ENCODE measurements at regions not wholly inside any gene's neighbourhood (a gene's known extent, or its start where the extent isn't known, plus 50 kb on each side); places are given as distances from the start of the nearest gene placed in this dataset.
"Not testable (repeated sequence)": the region's sequence is repeated elsewhere in the genome, so short reads cannot be mapped to it uniquely, and the experiment has no call there.

- Histone ChIP-seq H3K4me3 (ENCODE audit: low read length) (no peak overlapping the region), H3K9ac (ENCODE audit: low read length) (no peak overlapping the region), H3K4me1 (ENCODE audit: control insufficient read depth, insufficient read depth, low read length) (peaks cover 9% of the 10 kb centered on the region), H3K36me3 (ENCODE audit: control insufficient read depth, insufficient read depth, low read length) (no peaks in the 10 kb centered on the region), H3K9me3 (ENCODE audit: control insufficient read depth, low read length) (no peaks in the 10 kb centered on the region), H3K27me3 (ENCODE audit: control insufficient read depth, insufficient read depth, low read length) (no peaks in the 10 kb centered on the region)
Measured at GRCh38 chr9:108780942-108781734, 74.6 kb downstream of the ACTL7B start.

DNA sequence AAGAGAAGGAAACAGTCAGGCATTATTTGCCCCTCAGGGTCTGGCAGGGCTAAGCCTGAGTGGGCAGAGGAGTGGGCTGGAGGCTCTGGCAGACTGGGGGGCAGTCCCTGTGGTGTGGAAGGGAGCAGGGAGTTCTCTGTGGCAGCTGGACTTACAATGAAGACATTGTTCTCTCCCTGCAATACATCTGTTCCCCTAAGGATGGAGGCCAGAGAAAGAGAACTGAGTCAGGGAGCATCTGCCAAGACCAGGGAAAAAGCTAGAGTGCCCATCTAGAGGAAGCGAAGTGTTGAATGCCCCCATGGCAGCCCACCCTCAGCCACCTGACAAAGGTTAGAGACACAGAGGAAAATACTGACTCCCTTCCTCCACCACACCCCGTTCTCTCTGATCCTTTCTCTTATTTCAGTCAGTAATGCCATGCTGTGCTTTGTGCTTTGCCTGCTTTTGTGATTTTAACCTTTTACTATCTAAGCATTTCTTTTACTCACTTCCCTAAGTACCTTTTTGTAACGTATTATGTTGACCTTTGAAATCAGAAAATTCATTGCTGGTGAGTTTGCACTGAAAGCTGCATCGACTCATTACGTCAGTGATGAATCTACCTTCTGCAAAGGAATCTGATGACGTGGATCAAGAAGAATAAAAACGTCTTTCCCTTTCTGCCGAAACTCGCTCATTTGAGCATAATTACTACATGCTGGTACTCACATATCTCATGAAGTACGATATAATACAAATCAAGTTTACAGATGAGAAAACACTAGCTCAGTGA lies 76.0 kb downstream of the ACTL7B start:
- H3K27me3 ChIP-seq (ENCODE audit: control insufficient read depth, insufficient read depth, low read length), result no peaks in the 10 kb centered on the region
- H3K9ac ChIP-seq (ENCODE audit: low read length), result no peak overlapping the region
- no peaks in the 10 kb centered on the region for H3K36me3 ChIP-seq (ENCODE audit: control insufficient read depth, insufficient read depth, low read length)
- H3K4me3 ChIP-seq (ENCODE audit: low read length), result no peak overlapping the region
- H3K9me3 ChIP-seq (ENCODE audit: control insufficient read depth, low read length), result no peaks in the 10 kb centered on the region
- H3K4me1 ChIP-seq (ENCODE audit: control insufficient read depth, insufficient read depth, low read length), result peaks cover 9% of the 10 kb centered on the region

DNA sequence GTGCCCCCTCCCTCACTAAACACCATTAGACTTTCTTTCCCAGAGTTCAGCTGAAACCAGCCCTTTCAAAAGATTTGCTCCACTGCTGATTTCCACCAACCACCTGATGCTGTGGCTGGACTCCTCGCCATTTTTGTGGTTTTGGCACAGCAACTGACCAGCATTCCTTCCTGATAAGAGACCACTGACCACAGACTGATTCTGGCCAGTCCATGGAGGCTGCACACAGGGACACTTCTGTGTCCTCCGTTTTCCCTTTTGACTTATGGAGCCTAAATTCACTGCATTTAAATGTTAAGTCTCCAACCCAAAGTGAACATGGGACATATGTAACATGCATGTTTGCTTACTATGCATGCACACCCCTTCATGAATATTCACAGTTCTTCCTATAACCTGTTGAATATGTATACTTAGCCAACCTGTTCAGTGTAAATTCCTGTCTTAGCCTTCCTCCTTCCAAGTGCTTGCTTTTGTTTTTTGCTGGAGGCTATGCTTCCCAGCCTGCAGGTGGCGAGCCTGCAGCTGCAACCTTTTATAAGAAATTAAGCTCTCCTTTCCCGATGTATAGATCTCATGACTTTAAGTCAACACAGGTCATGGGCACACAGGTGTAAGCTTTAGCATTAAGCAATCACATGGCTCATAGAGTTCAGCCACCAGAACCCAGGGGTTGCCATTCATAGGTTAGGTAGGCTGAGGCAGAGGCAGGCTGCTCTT lies 78.7 kb downstream of the ACTL7B start:
- H3K4me1 ChIP-seq (ENCODE audit: control insufficient read depth, insufficient read depth, low read length), result peaks cover 9% of the 10 kb centered on the region
- H3K9ac ChIP-seq (ENCODE audit: low read length), result no peak overlapping the region
- no peak overlapping the region for H3K4me3 ChIP-seq (ENCODE audit: low read length)
- H3K36me3 ChIP-seq (ENCODE audit: control insufficient read depth, insufficient read depth, low read length), result no peaks in the 10 kb centered on the region
- H3K9me3 ChIP-seq (ENCODE audit: control insufficient read depth, low read length), result no peaks in the 10 kb centered on the region
- H3K27me3 ChIP-seq (ENCODE audit: control insufficient read depth, insufficient read depth, low read length), result no peaks in the 10 kb centered on the region

- H3K27me3 ChIP-seq (ENCODE audit: control insufficient read depth, insufficient read depth, low read length), result no peaks in the 10 kb centered on the region
- H3K9me3 ChIP-seq (ENCODE audit: control insufficient read depth, low read length), result no peaks in the 10 kb centered on the region
- H3K9ac ChIP-seq (ENCODE audit: low read length), result no peak overlapping the region
- no peaks in the 10 kb centered on the region for H3K36me3 ChIP-seq (ENCODE audit: control insufficient read depth, insufficient read depth, low read length)
- H3K4me1 ChIP-seq (ENCODE audit: control insufficient read depth, insufficient read depth, low read length), result peaks cover 2% of the 10 kb centered on the region
- no peak overlapping the region for H3K4me3 ChIP-seq (ENCODE audit: low read length)
Measured at GRCh38 chr9:108775901-108776306, 79.9 kb downstream of the ACTL7B start.

- not testable (repeated sequence) for H3K36me3 ChIP-seq (ENCODE audit: control insufficient read depth, insufficient read depth, low read length); H3K4me3 ChIP-seq (ENCODE audit: low read length); H3K27me3 ChIP-seq (ENCODE audit: control insufficient read depth, insufficient read depth, low read length); H3K9ac ChIP-seq (ENCODE audit: low read length); H3K9me3 ChIP-seq (ENCODE audit: control insufficient read depth, low read length); H3K4me1 ChIP-seq (ENCODE audit: control insufficient read depth, insufficient read depth, low read length)
Measured at GRCh38 chr9:108774088-108774487, 81.7 kb downstream of the ACTL7B start.

DNA sequence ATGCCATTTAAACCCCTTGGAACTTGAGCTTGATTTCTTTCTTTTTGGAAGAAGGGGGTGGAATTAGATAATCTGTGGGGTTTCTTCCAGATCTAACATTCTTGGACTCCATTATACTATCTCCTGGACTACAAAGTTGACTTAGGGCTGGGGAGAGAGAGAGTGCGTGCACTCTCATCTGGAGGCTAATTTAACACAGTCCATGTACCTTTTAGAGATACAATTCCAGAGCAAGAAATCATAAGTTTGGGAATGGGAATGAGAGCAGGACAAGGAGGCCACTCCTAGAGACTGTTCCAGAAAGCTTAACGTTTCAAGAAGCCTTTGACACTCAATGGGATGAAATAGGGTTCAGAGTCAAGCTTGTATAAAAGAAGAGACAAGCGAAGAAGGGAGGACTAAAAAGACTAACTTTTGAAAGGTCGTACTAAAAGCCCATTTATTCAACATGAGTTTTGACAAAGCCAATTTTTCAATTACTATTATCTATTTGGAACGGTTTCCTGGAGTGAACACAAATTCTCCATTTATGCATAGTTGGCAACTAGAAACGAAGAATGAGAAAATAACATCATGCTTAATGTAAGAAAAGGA lies 83.4 kb downstream of the ACTL7B start:
- H3K36me3 ChIP-seq (ENCODE audit: control insufficient read depth, insufficient read depth, low read length), result no peaks in the 10 kb centered on the region
- no peak overlapping the region for H3K4me3 ChIP-seq (ENCODE audit: low read length)
- no peaks in the 10 kb centered on the region for H3K9me3 ChIP-seq (ENCODE audit: control insufficient read depth, low read length)
- no peak overlapping the region for H3K9ac ChIP-seq (ENCODE audit: low read length)
- no peaks in the 10 kb centered on the region for H3K27me3 ChIP-seq (ENCODE audit: control insufficient read depth, insufficient read depth, low read length)
- H3K4me1 ChIP-seq (ENCODE audit: control insufficient read depth, insufficient read depth, low read length), result no peaks in the 10 kb centered on the region

DNA sequence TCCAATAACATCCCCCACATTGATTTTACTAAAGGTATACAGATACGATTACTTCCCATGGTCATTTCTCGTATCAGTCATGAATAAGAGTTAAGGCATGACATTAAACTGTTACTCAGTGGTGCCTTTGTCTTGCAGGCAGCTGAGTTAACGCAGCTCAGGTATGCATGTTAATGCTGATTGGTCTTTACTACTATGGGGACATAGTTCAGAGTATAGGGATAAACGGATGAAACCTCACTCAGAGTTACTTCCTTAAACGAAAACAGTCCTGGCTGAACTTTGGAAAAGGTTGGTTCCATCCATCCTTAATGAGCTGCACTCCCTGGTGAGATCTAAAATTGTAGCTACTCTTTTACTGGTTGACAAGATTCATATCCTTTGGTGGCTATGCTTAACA lies 87.0 kb downstream of the ACTL7B start:
- H3K4me1 ChIP-seq (ENCODE audit: control insufficient read depth, insufficient read depth, low read length), result no peaks in the 10 kb centered on the region
- no peaks in the 10 kb centered on the region for H3K36me3 ChIP-seq (ENCODE audit: control insufficient read depth, insufficient read depth, low read length)
- no peaks in the 10 kb centered on the region for H3K9me3 ChIP-seq (ENCODE audit: control insufficient read depth, low read length)
- no peak overlapping the region for H3K9ac ChIP-seq (ENCODE audit: low read length)
- H3K27me3 ChIP-seq (ENCODE audit: control insufficient read depth, insufficient read depth, low read length), result no peaks in the 10 kb centered on the region
- H3K4me3 ChIP-seq (ENCODE audit: low read length), result no peak overlapping the region

GRCh38 chr9:108766626-108767161 lies 89.1 kb downstream of the ACTL7B start:
- H3K4me1 ChIP-seq (ENCODE audit: control insufficient read depth, insufficient read depth, low read length), result peaks cover 1% of the 10 kb centered on the region
- H3K27me3 ChIP-seq (ENCODE audit: control insufficient read depth, insufficient read depth, low read length), result no peaks in the 10 kb centered on the region
- no peaks in the 10 kb centered on the region for H3K9me3 ChIP-seq (ENCODE audit: control insufficient read depth, low read length)
- no peaks in the 10 kb centered on the region for H3K36me3 ChIP-seq (ENCODE audit: control insufficient read depth, insufficient read depth, low read length)
- H3K9ac ChIP-seq (ENCODE audit: low read length), result no peak overlapping the region
- H3K4me3 ChIP-seq (ENCODE audit: low read length), result no peak overlapping the region

- Histone ChIP-seq H3K9ac (ENCODE audit: low read length) (no peak overlapping the region), H3K9me3 (ENCODE audit: control insufficient read depth, low read length) (no peaks in the 10 kb centered on the region), H3K4me1 (ENCODE audit: control insufficient read depth, insufficient read depth, low read length) (peaks cover 4% of the 10 kb centered on the region), H3K27me3 (ENCODE audit: control insufficient read depth, insufficient read depth, low read length) (no peaks in the 10 kb centered on the region), H3K4me3 (ENCODE audit: low read length) (no peak overlapping the region), H3K36me3 (ENCODE audit: control insufficient read depth, insufficient read depth, low read length) (no peaks in the 10 kb centered on the region)
Measured at GRCh38 chr9:108765265-108765664, 90.5 kb downstream of the ACTL7B start.

DNA sequence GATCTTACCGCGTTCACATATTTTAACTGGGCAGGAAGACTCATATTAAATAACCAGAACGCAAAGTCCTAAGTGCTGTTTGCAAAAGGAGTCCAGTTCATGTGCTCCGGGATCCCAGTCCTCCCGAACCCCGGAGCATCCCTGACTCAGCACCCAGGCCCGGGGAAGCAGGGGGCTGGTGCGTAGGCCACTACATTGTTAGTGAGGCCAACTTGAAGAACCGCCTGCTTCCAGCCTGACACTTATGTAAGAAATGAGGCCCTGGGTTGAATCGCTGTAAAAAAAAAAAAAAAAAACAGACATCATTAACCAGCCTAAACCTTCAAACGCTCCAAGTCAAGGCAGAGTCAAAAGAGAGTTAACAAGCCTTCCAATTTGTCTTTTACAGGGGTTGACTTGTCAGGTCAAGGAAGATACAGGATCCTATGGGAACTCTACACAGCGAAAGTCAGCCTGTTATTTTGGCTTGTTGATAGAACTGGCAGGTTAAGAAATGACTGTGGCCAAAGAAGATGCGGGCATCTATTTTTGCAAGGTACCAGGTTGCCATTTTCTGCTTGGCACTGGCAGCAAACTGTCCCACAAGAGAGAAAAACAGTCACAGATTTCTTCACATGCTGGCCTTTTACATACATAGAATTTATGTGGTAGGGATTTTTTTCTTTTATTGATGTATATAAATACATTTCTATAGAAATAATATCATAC lies 93.3 kb downstream of the ACTL7B start:
- no peak overlapping the region for H3K4me3 ChIP-seq (ENCODE audit: low read length)
- H3K4me1 ChIP-seq (ENCODE audit: control insufficient read depth, insufficient read depth, low read length), result peaks cover 4% of the 10 kb centered on the region
- no peak overlapping the region for H3K9ac ChIP-seq (ENCODE audit: low read length)
- H3K27me3 ChIP-seq (ENCODE audit: control insufficient read depth, insufficient read depth, low read length), result no peaks in the 10 kb centered on the region
- H3K9me3 ChIP-seq (ENCODE audit: control insufficient read depth, low read length), result no peaks in the 10 kb centered on the region
- H3K36me3 ChIP-seq (ENCODE audit: control insufficient read depth, insufficient read depth, low read length), result no peaks in the 10 kb centered on the region

- H3K36me3 ChIP-seq (ENCODE audit: control insufficient read depth, insufficient read depth, low read length), result no peaks in the 10 kb centered on the region
- H3K27me3 ChIP-seq (ENCODE audit: control insufficient read depth, insufficient read depth, low read length), result no peaks in the 10 kb centered on the region
- H3K9me3 ChIP-seq (ENCODE audit: control insufficient read depth, low read length), result no peaks in the 10 kb centered on the region
- H3K4me1 ChIP-seq (ENCODE audit: control insufficient read depth, insufficient read depth, low read length), result peaks cover 4% of the 10 kb centered on the region
- no peak overlapping the region for H3K9ac ChIP-seq (ENCODE audit: low read length)
- H3K4me3 ChIP-seq (ENCODE audit: low read length), result no peak overlapping the region
Measured at GRCh38 chr9:108761655-108762347, 94.0 kb downstream of the ACTL7B start.

All from mucosa of stomach (tissue), 1 donor.